NCI-H2081 (cell line): ENCODE measurements at regions not wholly inside any gene's neighbourhood (a gene's known extent, or its start where the extent isn't known, plus 50 kb on each side); places are given as distances from the start of the nearest gene placed in this dataset.
A peak's percentile ranks its signal among the peaks of the same experiment; 100 is the strongest.

Experiments
- DNase-seq, 2 experiments: peaks; one replicate each; lab custom pipeline; 2025; lab: John Stamatoyannopoulos, UW

GRCh38 chr1:81391125-81391828, 409.5 kb upstream of the ADGRL2 start:
- no peak for DNase-seq

GRCh38 chr1:81388435-81388834, 412.3 kb upstream of the ADGRL2 start:
- DNase-seq: no peak

GRCh38 chr1:81387446-81387845, 413.3 kb upstream of the ADGRL2 start:
- DNase-seq: no peak

GRCh38 chr1:81382561-81382960, 418.2 kb upstream of the ADGRL2 start:
- no peak for DNase-seq

GRCh38 chr1:81381881-81382280, 418.9 kb upstream of the ADGRL2 start:
- no peak for DNase-seq

- DNase-seq: no peak
Observed at GRCh38 chr1:81380436-81380835, 420.3 kb upstream of the ADGRL2 start.

GRCh38 chr1:81379430-81379829, 421.3 kb upstream of the ADGRL2 start:
- no peak for DNase-seq

GRCh38 chr1:81377406-81377805, 423.3 kb upstream of the ADGRL2 start:
- peak in 1 of 2 experiments; percentile 13 for DNase-seq

GRCh38 chr1:81375884-81376548, 424.7 kb upstream of the ADGRL2 start:
- DNase-seq: no peak

- DNase-seq: no peak
Observed at GRCh38 chr1:81374481-81374880, 426.3 kb upstream of the ADGRL2 start.

GRCh38 chr1:81371864-81372263, 428.9 kb upstream of the ADGRL2 start:
- DNase-seq: no peak

- no peak for DNase-seq
Observed at GRCh38 chr1:81369833-81370232, 430.9 kb upstream of the ADGRL2 start.

GRCh38 chr1:81366173-81366572, 434.6 kb upstream of the ADGRL2 start:
- DNase-seq: no peak

- DNase-seq: no peak
Observed at GRCh38 chr1:81364088-81364487, 436.6 kb upstream of the ADGRL2 start.

- no peak for DNase-seq
Observed at GRCh38 chr1:81358151-81358550, 442.6 kb upstream of the ADGRL2 start.

GRCh38 chr1:81351864-81352263, 448.9 kb upstream of the ADGRL2 start:
- DNase-seq: no peak

GRCh38 chr1:81349194-81349965, 451.4 kb upstream of the ADGRL2 start:
- DNase-seq: no peak

GRCh38 chr1:81345110-81345509, 455.6 kb upstream of the ADGRL2 start:
- no peak for DNase-seq

GRCh38 chr1:81340239-81340638, 460.5 kb upstream of the ADGRL2 start:
- no peak for DNase-seq

- no peak for DNase-seq
Observed at GRCh38 chr1:81337226-81337625, 463.5 kb upstream of the ADGRL2 start.

GRCh38 chr1:81335876-81336275, 464.9 kb upstream of the ADGRL2 start:
- DNase-seq: no peak

- DNase-seq: peak in 1 of 2 experiments; percentile 53
Observed at GRCh38 chr1:81330521-81330920, 470.2 kb upstream of the ADGRL2 start.

GRCh38 chr1:81330111-81330510, 470.6 kb upstream of the ADGRL2 start:
- no peak for DNase-seq
